AG20443 (cell line): ENCODE measurements at regions not wholly inside any gene's neighbourhood (a gene's known extent, or its start where the extent isn't known, plus 50 kb on each side); places are given as distances from the start of the nearest gene placed in this dataset.

Experiments
- DNase-seq: peaks from one replicate; pipeline ENCODE4 v3.0.0; 2012; ENCODE audit warnings: low spot score, mixed read lengths

- no peak for DNase-seq
Measured at GRCh38 chr11:79957702-79958101, 516.9 kb upstream of the TENM4 start.

DNA sequence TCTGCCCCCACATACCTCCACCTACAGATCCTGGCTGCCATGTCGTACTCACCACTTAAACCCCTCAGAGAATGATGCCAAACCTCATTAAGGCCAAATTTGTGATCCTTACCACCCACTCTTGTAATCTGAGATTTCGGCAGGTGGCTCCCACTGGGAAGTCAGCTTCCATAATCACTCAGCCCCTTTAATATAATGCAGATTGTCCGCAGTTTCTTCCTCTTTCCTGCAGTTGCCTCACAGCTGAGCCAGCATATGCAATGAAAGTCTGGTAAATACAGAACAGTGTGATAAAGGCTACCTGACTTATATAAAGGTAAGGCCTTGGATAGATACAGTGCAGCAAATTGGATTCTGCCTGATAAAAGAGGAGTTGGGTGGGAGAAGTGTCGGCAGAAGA, 515.2 kb upstream of the TENM4 start:
- DNase-seq, result no peak

GRCh38 chr11:79953629-79954028, 512.8 kb upstream of the TENM4 start:
- DNase-seq, result no peak

GRCh38 chr11:79950741-79951140, 509.9 kb upstream of the TENM4 start:
- no peak for DNase-seq

DNA sequence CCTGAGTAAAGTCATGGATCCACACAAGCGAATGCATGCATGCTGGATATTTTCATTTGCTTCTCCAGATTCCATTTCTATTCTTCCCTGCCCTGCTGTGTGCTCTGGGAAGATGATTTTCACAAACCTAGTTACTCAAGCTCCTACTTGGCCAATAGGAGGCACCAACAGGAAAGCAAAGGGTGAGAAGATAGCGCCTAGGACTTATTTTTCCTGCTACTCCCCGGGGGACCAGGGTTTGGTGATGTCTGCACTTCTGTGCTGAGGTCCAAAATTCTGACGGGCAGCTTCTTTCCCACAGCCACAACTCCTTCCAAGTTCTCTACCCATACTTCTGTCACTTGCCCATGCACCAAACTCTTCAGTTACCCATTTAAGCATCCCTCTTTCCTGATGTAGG, 509.3 kb upstream of the TENM4 start:
- DNase-seq, result no peak

DNA sequence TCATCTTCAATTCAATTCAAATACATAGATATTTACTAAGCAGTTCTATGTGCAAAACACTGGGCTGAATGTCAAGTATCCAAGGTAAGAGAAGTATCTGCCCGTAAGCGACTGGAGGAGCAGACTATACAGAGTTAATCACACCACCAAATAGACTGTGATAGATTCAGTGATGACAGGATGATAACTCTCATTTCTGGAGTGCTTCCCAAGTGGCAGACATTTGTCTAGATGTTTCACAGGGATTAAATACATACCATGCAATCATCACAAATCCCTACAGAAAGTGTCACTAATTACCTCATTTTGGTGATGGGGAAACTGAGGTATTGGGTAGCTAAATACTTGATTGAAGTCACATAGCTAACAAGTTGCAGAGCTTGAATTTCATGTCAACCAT, 508.7 kb upstream of the TENM4 start:
- no peak for DNase-seq

DNA sequence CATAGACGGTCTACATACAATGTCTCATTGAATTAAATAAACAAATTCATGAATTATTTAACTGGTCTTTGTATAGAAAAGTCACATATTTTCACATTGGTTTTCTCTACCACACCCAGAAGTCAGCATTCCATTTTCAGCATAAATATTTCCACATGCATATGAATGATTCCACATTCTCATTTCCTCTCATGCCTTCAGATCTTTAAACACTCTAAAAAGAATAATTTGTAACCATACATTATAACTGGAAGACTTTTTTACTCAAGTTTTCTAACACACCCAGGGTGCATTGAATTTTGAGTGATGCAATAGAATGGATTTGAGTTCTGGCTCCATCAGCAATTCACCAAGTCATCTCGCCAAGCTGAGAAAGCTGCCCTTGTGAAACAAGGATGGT, 501.8 kb upstream of the TENM4 start:
- no peak for DNase-seq

DNA sequence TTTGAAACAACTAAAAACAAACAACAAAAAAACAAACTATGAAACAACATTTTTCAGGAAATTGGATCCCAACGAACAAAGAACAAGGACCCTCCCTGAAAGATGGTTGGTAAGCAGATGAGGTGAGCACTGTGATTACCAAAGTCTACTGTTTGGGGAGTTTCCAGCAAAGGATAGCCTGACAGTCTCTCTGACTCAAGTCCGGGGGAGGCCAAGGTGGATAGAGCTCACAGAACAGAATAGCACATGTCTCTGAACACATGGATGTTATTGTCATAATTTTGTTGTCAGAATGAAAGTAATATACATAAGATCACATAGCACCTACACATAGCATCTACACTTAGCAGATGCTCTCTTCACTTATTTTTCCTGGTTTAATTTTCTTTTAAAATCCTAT, 501.3 kb upstream of the TENM4 start:
- no peak for DNase-seq

GRCh38 chr11:79940974-79941735, 500.3 kb upstream of the TENM4 start:
- no peak for DNase-seq

GRCh38 chr11:79940165-79940564, 499.3 kb upstream of the TENM4 start:
- no peak for DNase-seq

DNA sequence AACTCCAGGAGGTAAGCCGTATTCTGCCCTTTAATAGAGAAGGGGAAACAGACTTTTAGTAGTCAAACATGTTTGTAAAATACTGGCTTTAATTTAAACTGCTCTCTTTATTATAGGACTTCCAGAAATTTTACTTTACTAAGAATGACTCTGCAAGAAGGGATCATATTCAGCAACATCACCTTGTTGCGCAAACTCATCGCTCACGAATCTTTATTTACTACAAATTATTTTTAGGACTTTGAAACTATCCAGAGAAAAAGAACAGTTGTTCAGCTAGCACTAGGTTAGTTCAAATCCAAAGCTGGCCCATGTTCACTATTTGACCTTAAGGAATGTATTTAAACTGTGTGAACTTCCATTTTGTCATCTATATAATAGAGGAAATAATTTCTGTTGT, 498.3 kb upstream of the TENM4 start:
- DNase-seq, result no peak

GRCh38 chr11:79937676-79938334, 497.0 kb upstream of the TENM4 start:
- no peak for DNase-seq

GRCh38 chr11:79932612-79933011, 491.8 kb upstream of the TENM4 start:
- no peak for DNase-seq

DNA sequence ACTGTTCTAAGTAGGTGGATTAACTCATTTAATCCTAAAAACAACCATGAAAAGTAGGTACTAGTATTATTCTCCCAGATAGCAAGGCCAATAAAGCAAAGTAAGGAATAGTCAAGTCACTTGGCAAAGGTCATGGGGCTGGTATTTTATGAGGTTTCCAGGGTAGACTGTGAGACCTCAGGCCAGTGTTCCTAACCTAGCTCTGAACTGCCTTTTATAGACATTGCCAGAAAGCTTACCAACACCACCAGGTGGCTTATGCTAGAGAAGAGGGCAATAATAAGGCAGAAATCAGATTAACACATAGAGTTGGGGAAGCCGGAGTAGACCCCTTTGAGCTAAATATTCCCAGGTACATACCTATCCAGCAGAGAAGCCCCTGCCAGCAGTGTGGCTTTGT, 490.9 kb upstream of the TENM4 start:
- DNase-seq, result no peak

DNA sequence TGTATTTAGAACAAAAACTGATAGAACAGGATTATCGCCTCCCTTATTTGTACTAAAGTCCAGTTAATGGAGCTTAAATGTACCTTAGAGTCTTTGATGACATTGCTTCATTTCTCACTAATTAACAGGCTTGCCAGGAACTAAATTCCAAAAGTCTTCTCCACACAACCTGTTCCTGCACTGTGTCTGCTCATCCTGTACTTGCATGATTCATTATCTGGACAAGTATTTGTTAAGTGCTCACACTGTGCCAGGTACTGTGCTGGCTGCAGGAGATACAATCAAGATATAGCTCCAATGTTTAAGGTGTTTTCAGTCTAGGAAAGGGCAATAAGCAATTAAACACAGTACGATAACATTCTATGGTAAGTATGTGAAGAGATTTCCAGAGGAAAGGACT, 485.9 kb upstream of the TENM4 start:
- DNase-seq, result no peak

DNA sequence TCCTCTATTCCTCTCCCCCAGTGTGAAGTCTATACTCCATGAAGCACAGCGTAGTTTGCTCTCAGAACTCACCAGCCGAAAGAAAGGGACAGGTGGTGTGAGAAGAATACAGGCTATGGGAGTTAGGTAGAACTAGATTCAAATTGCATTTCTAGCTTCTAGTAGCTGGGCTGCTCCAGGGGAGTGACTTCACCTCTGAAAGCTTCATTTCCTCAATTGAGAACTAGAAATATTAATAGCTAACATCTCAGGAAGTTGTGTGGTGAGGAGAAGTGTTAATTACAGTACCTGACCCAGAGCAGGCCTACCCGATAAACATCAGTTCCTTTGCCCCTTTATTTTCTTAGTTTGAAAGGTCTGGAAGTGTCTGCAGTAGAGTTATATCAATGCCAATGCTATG, 484.7 kb upstream of the TENM4 start:
- DNase-seq, result no peak

DNA sequence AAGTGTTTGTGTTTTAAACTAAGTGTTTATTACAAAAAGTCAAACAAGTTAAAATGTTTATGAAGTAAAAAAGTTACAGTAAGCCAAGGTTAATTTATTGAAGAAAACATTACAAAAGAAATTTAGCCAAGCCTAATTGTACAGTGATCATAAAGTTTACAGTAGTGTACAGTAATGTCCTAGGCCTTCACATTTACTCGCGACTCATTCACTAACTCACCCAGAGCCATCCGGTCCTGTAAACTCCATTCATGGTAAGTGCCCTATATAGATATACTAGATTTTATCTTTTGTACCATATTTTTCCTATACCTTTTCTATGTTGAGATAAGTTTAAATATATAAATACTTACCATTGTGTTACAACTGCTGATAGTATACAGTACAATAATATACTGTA, 481.8 kb upstream of the TENM4 start:
- no peak for DNase-seq

DNA sequence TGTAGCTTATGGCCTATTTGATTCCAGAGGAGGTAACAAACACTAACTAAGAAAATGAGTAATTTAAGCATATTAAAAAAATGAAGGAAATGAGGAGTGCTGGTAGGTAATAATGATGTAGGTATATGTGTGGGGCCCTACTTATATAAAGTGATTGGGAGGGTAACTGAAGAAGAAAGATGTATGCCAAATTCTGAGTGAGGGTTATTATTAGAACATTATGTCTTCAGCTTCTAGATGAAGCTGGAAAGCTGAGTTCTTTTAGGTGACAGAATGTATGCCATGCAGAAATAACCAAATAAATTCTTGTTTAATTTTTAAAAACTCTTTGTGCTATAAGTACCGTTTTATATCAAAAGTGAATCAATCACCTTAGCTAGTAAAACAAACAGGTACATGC, 479.6 kb upstream of the TENM4 start:
- DNase-seq, result no peak

DNA sequence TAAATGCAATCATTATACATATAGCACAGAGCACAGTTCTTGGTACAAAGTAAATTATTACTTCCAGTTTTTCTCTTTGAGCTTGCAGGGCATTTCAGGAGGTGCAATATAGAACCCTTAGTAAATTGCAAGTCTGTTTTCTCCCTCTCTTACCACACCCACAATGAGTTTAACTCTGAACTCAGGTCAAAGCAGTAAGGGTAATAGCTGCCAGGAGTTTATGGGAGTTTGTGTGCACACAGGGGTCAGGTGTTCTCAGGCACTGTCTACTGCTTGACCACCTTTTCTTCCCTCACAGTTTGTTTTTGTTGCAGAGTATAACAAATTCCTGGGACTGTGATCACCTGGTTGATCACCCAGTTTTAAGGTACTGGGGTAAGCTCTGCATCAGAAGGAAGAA, 478.5 kb upstream of the TENM4 start:
- no peak for DNase-seq

GRCh38 chr11:79918846-79919245, 478.0 kb upstream of the TENM4 start:
- DNase-seq, result no peak

DNA sequence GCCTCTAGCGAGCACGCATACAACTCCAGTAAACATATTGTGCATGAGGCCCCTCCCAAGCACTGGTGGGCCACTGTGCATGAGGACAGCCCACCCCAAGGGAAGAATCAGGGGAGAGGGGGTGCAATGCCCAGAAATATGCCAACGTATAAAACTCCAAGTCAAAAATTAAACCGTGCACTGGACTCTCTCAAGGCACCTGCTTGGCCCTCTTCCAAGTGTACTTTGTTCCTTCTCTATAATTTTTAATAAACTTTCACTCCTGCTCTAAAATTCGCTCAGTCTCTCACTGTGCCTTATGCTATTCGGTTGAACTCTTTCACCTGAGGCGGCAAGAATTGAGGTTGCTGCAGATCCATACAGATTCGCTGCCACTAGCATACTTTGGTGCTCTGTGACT, 465.3 kb upstream of the TENM4 start:
- DNase-seq, result no peak

DNA sequence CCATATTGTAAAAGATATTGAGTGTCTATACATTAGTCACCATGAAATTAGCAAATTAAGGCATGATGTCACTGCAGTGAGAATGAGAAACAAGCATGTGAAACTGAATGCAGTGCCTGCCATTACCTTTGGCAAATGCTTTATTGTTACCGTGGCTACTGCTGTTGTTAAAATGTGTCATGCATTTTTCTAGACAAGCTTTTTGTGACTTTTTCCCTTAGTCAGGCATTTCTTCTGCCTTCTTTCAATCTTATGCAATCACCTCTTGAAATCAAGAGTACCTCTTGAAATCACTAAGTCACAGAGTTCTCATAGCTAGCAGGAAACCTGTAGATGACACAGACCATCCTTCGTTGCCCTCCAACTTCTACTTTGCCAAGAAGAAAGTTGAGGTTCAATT, 461.7 kb upstream of the TENM4 start:
- no peak for DNase-seq

- DNase-seq, result no peak
Measured at GRCh38 chr11:79897896-79898295, 457.1 kb upstream of the TENM4 start.

GRCh38 chr11:79896258-79896657, 455.4 kb upstream of the TENM4 start:
- DNase-seq, result no peak
